HepG2 (cell line): ENCODE measurements at regions not wholly inside any gene's neighbourhood (a gene's known extent, or its start where the extent isn't known, plus 50 kb on each side); places are given as distances from the start of the nearest gene placed in this dataset.

Source experiments
- ATF7 ChIP-seq, 2 experiments: fragments of 450-650 bp in 1 of 2; sonication (generic) in 1 of 2; formaldehyde crosslinking in 1 of 2; IDR thresholded peaks; 2 replicates each; pipeline versions ENCODE4 v1.4.0 to v1.6.1; 2016 to 2020; ENCODE audit warnings: antibody characterized with exemption in 1 of 2, mild to moderate bottlenecking in 1 of 2, missing genetic modification reagents in 1 of 2
- BHLHE40 ChIP-seq: IDR thresholded peaks from 2 replicates; pipeline ENCODE4 v1.6.1; 2011; ENCODE audit warnings: low read length, improper control_type of control experiment
- CTCF ChIP-seq: sonication (generic); formaldehyde crosslinking; IDR thresholded peaks from 2 replicates; pipeline ENCODE4 v1.5.0; 2020; ENCODE audit warnings: mild to moderate bottlenecking, missing genetic modification reagents, moderate library complexity
- HNF4A ChIP-seq: sonication (generic); formaldehyde crosslinking; IDR thresholded peaks from 2 replicates; pipeline ENCODE4 v1.4.0; 2020; ENCODE audit warnings: missing genetic modification reagents
- NFE2L2 ChIP-seq: fragments of 150-350 bp; IDR thresholded peaks from 2 replicates; pipeline ENCODE4 v1.6.1; 2014; ENCODE audit warnings: low read length
- NR1H2 ChIP-seq: sonication (generic); formaldehyde crosslinking; IDR thresholded peaks from 2 replicates; pipeline ENCODE4 v1.8.1; 2022; ENCODE audit warnings: low read depth, missing genetic modification reagents, borderline replicate concordance
- NR2F2 ChIP-seq: IDR thresholded peaks from 2 replicates; pipeline ENCODE4 v1.6.1; 2012; ENCODE audit warnings: low read depth, inconsistent platforms, borderline replicate concordance
- POLR2A ChIP-seq, 2 experiments: IDR thresholded peaks; 2 replicates each; pipeline ENCODE4 v1.6.1; 2011; ENCODE audit warnings: low read depth in 2 of 2, low read length in 2 of 2, mild to moderate bottlenecking in 1 of 2, moderate library complexity in 1 of 2; ENCODE audit not compliant: insufficient read depth in 1 of 2
- TCF12 ChIP-seq, 2 experiments: fragments of 450-650 bp in 1 of 2; sonication (generic) in 1 of 2; formaldehyde crosslinking in 1 of 2; IDR thresholded peaks; 2 replicates each; pipeline versions ENCODE4 v1.6.1 to v1.8.0; 2017 to 2022; ENCODE audit warnings: antibody characterized with exemption in 1 of 2, mild to moderate bottlenecking in 1 of 2, missing genetic modification reagents in 1 of 2, moderate library complexity in 1 of 2
- YY1 ChIP-seq: IDR thresholded peaks from 2 replicates; pipeline ENCODE4 v1.6.1; 2011; ENCODE audit warnings: low read length, low read depth, moderate library complexity, mild to moderate bottlenecking; ENCODE audit not compliant: insufficient read depth, insufficient replicate concordance
- ZNF772 ChIP-seq: sonication (generic); formaldehyde crosslinking; IDR thresholded peaks from 2 replicates; pipeline ENCODE4 v1.5.0; 2020; ENCODE audit warnings: mild to moderate bottlenecking, missing genetic modification reagents

DNA sequence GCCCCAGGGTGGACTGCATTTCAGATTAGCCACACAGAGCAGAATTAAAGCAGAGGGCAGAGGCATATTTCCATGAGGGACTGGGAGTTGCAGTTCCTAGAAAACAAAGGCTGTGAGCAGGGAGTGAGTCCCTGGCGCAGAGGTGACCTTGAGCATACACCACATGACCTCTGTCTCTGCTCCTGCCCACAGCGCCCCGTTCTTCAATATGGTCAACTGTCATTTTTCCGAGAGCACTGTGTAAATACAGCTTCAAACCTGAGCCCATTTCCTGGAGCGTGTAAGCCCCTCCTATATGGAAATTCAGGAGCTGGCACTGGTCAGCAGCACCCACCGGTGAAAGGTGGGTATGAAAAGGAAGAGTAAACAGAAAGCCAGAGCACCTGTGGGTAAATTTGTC is 192.2 kb upstream of the PELI2 start:
- no peak for TF ChIP-seq ZNF772 (CRISPR knock-in tag)
- TF ChIP-seq CTCF (CRISPR knock-in tag): peak; percentile 43
- no peak for TF ChIP-seq NFE2L2
- TF ChIP-seq NR1H2 (CRISPR knock-in tag): no peak
- TF ChIP-seq POLR2A (IDR thresholded peaks at IDR 0.05; ENCODE audit: insufficient read depth in 1 of 2, low read depth in 2 of 2, low read length in 2 of 2): no peak
- TF ChIP-seq ATF7 (IDR thresholded peaks at IDR 0.05): no peak
- no peak for TF ChIP-seq ATF7 (CRISPR knock-in tag; IDR thresholded peaks at IDR 0.05)
- TF ChIP-seq YY1: no peak
- TF ChIP-seq TCF12 (IDR thresholded peaks at IDR 0.05): no peak
- TF ChIP-seq TCF12 (CRISPR knock-in tag; IDR thresholded peaks at IDR 0.05): no peak
- TF ChIP-seq BHLHE40: no peak
- TF ChIP-seq NR2F2: 0 out of 2 replicates have a peak, but pooled peaks have one; percentile 37
- no peak for TF ChIP-seq HNF4A
